Spleen (tissue), 7 donors: ENCODE measurements at regions not wholly inside any gene's neighbourhood (a gene's known extent, or its start where the extent isn't known, plus 50 kb on each side); places are given as distances from the start of the nearest gene placed in this dataset.

Experiments used
- POLR2AphosphoS5 ChIP-seq, 3 donors: sonication (generic); formaldehyde crosslinking; IDR thresholded peaks; one replicate each; pipeline ENCODE4 v1.5.1; 2017; ENCODE audit warnings: antibody characterized with exemption in 3 of 3
- TF ChIP-seq, protein P1 (sequence below), 11 experiments: fragments of 200-600 bp in 7 of 11; fragments of 450-650 bp in 4 of 11; sonication (generic) in 4 of 11; IDR thresholded peaks in 8 of 11; conservative IDR thresholded peaks in 3 of 11; 1 replicate in 7 of 11; 2 replicates in 4 of 11; pipeline versions ENCODE4 v1.4.0 to v1.8.0; 2016 to 2021; ENCODE audit warnings: antibody characterized with exemption in 11 of 11, inconsistent platforms in 4 of 11, mild to moderate bottlenecking in 1 of 11
- donor health status: DM: no; HTN: no; CAD: no; lungs with moderate emphysema.
- donor health status: DM: no; HTN: no; CAD: no.
- donor health status: DM: no; HTN: no; CAD: no.

- no peak for TF ChIP-seq POLR2AphosphoS5 (IDR thresholded peaks at IDR 0.05)
- TF ChIP-seq, protein P1, sequence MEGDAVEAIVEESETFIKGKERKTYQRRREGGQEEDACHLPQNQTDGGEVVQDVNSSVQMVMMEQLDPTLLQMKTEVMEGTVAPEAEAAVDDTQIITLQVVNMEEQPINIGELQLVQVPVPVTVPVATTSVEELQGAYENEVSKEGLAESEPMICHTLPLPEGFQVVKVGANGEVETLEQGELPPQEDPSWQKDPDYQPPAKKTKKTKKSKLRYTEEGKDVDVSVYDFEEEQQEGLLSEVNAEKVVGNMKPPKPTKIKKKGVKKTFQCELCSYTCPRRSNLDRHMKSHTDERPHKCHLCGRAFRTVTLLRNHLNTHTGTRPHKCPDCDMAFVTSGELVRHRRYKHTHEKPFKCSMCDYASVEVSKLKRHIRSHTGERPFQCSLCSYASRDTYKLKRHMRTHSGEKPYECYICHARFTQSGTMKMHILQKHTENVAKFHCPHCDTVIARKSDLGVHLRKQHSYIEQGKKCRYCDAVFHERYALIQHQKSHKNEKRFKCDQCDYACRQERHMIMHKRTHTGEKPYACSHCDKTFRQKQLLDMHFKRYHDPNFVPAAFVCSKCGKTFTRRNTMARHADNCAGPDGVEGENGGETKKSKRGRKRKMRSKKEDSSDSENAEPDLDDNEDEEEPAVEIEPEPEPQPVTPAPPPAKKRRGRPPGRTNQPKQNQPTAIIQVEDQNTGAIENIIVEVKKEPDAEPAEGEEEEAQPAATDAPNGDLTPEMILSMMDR (IDR thresholded peaks at IDR 0.05 in 8 of 11, conservative IDR thresholded peaks at IDR 0.05 in 3 of 11): no peak
Observed at GRCh38 chr22:22348815-22349454, 104.3 kb downstream of the VPREB1 start.
